OCI-LY3 (cell line): ENCODE measurements at regions not wholly inside any gene's neighbourhood (a gene's known extent, or its start where the extent isn't known, plus 50 kb on each side); places are given as distances from the start of the nearest gene placed in this dataset.

Experiments
- EZH2phosphoT487 ChIP-seq: fragments of 200-600 bp; shearing (Covaris generic); IDR thresholded peaks from 2 replicates; pipeline ENCODE4 v1.6.1; 2018; ENCODE audit warnings: antibody characterized with exemption, mixed run types, low read depth
- TF ChIP-seq, protein P1 (sequence below): fragments of 200-600, 300-600 bp; sonication (generic); IDR thresholded peaks from 2 replicates; pipeline ENCODE4 v1.5.1; 2014; ENCODE audit warnings: antibody characterized with exemption, low read length, low read depth

DNA sequence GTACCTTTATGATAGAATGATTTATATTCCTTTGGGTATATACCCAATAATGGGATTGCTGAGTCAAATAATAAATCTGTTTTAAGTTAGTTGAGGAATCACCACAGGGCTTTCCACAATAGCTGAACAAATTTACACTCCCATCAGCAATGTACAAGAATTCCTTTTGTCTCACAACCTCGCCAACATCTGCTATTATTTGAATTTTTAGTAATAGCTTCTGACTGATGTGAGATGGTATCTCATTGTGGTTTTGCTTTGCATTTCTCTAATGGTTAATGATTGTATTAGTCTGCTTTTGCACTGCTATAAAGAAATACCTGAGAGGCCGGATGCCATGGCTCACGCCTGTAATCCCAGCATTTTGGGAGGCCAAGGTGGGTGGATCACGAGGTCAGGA is 1387.6 kb upstream of the ACVR2A start:
- TF ChIP-seq, protein P1, sequence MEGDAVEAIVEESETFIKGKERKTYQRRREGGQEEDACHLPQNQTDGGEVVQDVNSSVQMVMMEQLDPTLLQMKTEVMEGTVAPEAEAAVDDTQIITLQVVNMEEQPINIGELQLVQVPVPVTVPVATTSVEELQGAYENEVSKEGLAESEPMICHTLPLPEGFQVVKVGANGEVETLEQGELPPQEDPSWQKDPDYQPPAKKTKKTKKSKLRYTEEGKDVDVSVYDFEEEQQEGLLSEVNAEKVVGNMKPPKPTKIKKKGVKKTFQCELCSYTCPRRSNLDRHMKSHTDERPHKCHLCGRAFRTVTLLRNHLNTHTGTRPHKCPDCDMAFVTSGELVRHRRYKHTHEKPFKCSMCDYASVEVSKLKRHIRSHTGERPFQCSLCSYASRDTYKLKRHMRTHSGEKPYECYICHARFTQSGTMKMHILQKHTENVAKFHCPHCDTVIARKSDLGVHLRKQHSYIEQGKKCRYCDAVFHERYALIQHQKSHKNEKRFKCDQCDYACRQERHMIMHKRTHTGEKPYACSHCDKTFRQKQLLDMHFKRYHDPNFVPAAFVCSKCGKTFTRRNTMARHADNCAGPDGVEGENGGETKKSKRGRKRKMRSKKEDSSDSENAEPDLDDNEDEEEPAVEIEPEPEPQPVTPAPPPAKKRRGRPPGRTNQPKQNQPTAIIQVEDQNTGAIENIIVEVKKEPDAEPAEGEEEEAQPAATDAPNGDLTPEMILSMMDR, result no peak
- no peak for TF ChIP-seq EZH2phosphoT487
